Loucy (cell line): ENCODE measurements at regions not wholly inside any gene's neighbourhood (a gene's known extent, or its start where the extent isn't known, plus 50 kb on each side); places are given as distances from the start of the nearest gene placed in this dataset.

Experiments
- H2AFZ ChIP-seq: fragments of 200-600 bp; sonication (generic); 2 replicates; pipeline ENCODE4 v1.6.0; 2016; ENCODE audit warnings: antibody characterized with exemption, mild to moderate bottlenecking, low read length, moderate library complexity
- H3F3A ChIP-seq: fragments of 200-600 bp; 2 replicates; pipeline ENCODE4 v1.6.0; 2016; ENCODE audit warnings: antibody characterized with exemption, low read depth, mild to moderate bottlenecking
- H3K27me3 ChIP-seq: fragments of 200-600 bp; sonication (generic); 2 replicates; pipeline ENCODE4 v1.6.1; 2014; ENCODE audit warnings: low read length, mild to moderate bottlenecking; ENCODE audit not compliant: insufficient read depth, poor library complexity, severe bottlenecking
- H3K36me3 ChIP-seq: fragments of 200-600 bp; sonication (generic); 2 replicates; pipeline ENCODE4 v1.6.1; 2016; ENCODE audit warnings: low read length; ENCODE audit not compliant: insufficient read depth
- H3K4me1 ChIP-seq: fragments of 200-600 bp; sonication (generic); 2 replicates; pipeline ENCODE4 v1.5.1; 2014; ENCODE audit warnings: low read length, mild to moderate bottlenecking; ENCODE audit not compliant: insufficient read depth, poor library complexity, severe bottlenecking
- H3K4me2 ChIP-seq: fragments of 200-600 bp; sonication (generic); 2 replicates; pipeline ENCODE4 v1.6.0; 2014; ENCODE audit warnings: antibody characterized with exemption, low read length, low read depth, mild to moderate bottlenecking; ENCODE audit not compliant: poor library complexity, severe bottlenecking
- H3K4me3 ChIP-seq: fragments of 200-600 bp; sonication (generic); 2 replicates; pipeline ENCODE4 v1.5.1; 2014; ENCODE audit warnings: low read length, mild to moderate bottlenecking, mixed read lengths; ENCODE audit not compliant: poor library complexity, severe bottlenecking
- H3K79me2 ChIP-seq: fragments of 200-600 bp; sonication (generic); 2 replicates; pipeline ENCODE4 v1.6.1; 2014; ENCODE audit warnings: low read length; ENCODE audit not compliant: insufficient read depth
- H3K9ac ChIP-seq: fragments of 200-600 bp; sonication (generic); 2 replicates; pipeline ENCODE4 v1.6.0; 2014; ENCODE audit warnings: mild to moderate bottlenecking, low read depth, low read length, moderate library complexity; ENCODE audit not compliant: poor library complexity, severe bottlenecking
- H3K9me2 ChIP-seq: fragments of 200-600 bp; sonication (generic); replicated peaks from 2 replicates; pipeline ENCODE4 v1.6.1; 2016; ENCODE audit warnings: low read depth, low read length, mixed read lengths
- H3K9me3 ChIP-seq: fragments of 200-600 bp; sonication (generic); 2 replicates; pipeline ENCODE4 v1.6.1; 2014; ENCODE audit warnings: mild to moderate bottlenecking, antibody characterized with exemption, low read length, low read depth; ENCODE audit not compliant: insufficient read depth
- H4K20me1 ChIP-seq: fragments of 200-600 bp; sonication (generic); 2 replicates; pipeline ENCODE4 v1.6.0; 2014; ENCODE audit warnings: antibody characterized with exemption, low read length, mild to moderate bottlenecking; ENCODE audit not compliant: insufficient read depth, poor library complexity, severe bottlenecking
- EZH2phosphoT487 ChIP-seq: fragments of 200-600 bp; IDR thresholded peaks from 2 replicates; pipeline ENCODE4 v1.6.1; 2018; ENCODE audit warnings: antibody characterized with exemption, mild to moderate bottlenecking, moderate library complexity, borderline replicate concordance
- TF ChIP-seq, protein P1 (sequence below): fragments of 200-600 bp; sonication (generic); conservative IDR thresholded peaks from 2 replicates; pipeline ENCODE4 v1.5.1; 2014; ENCODE audit warnings: mild to moderate bottlenecking, antibody characterized with exemption, low read length

DNA sequence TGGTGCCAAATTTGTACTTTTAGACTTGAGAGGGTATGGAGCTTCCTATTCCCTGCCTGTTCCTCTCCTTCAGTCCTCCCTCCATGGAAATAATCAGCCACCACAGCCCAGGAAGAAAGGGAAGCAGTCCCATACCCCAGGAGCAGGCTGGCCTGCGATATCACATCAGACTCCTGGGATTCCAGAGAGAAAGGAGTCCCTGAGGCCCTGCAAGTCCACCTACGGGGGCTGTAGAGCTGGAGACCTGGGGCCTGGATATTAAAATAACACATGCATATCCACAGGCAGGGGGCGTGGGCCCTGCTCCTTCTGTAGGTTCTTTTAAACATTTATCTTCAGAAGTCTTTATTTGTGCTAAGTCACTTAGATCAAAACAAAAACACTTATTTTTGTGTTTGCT, 117.2 kb downstream of the TMEM174 start:
- Histone ChIP-seq H3K9ac (no peak overlapping the region), H3K36me3 (no peaks in the 10 kb centered on the region), H3K9me3 (no peaks in the 10 kb centered on the region), H4K20me1 (no peaks in the 10 kb centered on the region), H2AFZ (no peak overlapping the region), H3F3A (no peaks in the 10 kb centered on the region), H3K27me3 (no peaks in the 10 kb centered on the region), H3K4me2 (no peak overlapping the region), H3K79me2 (no peaks in the 10 kb centered on the region), H3K4me3 (no peak overlapping the region), H3K9me2 (no peaks in the 10 kb centered on the region), H3K4me1 (no peaks in the 10 kb centered on the region)
- TF ChIP-seq, protein P1, sequence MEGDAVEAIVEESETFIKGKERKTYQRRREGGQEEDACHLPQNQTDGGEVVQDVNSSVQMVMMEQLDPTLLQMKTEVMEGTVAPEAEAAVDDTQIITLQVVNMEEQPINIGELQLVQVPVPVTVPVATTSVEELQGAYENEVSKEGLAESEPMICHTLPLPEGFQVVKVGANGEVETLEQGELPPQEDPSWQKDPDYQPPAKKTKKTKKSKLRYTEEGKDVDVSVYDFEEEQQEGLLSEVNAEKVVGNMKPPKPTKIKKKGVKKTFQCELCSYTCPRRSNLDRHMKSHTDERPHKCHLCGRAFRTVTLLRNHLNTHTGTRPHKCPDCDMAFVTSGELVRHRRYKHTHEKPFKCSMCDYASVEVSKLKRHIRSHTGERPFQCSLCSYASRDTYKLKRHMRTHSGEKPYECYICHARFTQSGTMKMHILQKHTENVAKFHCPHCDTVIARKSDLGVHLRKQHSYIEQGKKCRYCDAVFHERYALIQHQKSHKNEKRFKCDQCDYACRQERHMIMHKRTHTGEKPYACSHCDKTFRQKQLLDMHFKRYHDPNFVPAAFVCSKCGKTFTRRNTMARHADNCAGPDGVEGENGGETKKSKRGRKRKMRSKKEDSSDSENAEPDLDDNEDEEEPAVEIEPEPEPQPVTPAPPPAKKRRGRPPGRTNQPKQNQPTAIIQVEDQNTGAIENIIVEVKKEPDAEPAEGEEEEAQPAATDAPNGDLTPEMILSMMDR: no peak
- no peak for TF ChIP-seq EZH2phosphoT487

DNA sequence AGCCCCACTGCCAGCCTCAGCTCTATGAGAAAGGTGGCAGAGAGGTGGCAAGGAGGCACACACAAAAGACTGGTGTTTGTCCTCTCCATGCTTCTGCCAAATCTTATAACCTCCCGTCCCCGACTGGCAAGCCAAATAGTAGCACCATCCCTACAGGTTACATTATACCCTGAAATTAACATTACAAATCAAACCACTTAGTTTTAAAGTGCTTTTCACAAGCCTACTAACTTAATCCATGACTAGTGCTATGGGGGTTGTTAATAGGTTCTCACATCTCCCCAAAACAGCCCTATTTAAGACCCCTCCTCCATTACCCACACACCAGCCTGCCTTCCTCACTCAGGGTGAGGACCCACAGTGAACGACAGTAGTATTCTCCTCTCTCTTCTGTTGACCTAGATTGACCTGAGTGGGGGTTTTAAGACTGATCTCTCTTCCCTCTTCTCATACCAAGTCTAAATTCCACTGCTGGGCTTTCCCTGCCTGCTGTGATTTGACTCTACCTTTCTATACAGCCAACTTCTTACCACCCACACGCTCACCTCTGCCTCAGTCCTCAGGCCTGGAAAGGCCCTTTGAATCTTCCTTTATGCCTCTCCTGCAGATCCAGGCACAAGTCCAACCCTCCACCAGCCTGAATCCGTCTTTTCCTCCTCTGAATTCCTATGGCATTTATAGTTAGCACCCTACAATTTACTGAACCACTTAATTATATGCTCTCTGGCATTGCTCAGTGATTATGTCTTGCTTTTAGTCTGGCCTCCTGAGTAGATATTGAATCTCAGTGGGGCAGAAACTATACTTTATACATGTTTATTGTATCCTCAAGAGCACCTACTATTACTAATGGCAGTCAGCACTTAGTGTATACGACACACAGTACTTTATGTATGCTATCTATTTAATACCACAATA, 116.1 kb downstream of the TMEM174 start:
- Histone ChIP-seq H3K4me3 (no peak overlapping the region), H3K4me1 (no peaks in the 10 kb centered on the region), H3K9me2 (no peaks in the 10 kb centered on the region), H3K4me2 (no peak overlapping the region), H3K9ac (no peak overlapping the region), H4K20me1 (no peaks in the 10 kb centered on the region), H3K27me3 (no peaks in the 10 kb centered on the region), H3K79me2 (no peaks in the 10 kb centered on the region), H3K9me3 (no peaks in the 10 kb centered on the region), H3F3A (no peaks in the 10 kb centered on the region), H3K36me3 (no peaks in the 10 kb centered on the region), H2AFZ (no peak overlapping the region)
- TF ChIP-seq, protein P1: no peak
- no peak for TF ChIP-seq EZH2phosphoT487

DNA sequence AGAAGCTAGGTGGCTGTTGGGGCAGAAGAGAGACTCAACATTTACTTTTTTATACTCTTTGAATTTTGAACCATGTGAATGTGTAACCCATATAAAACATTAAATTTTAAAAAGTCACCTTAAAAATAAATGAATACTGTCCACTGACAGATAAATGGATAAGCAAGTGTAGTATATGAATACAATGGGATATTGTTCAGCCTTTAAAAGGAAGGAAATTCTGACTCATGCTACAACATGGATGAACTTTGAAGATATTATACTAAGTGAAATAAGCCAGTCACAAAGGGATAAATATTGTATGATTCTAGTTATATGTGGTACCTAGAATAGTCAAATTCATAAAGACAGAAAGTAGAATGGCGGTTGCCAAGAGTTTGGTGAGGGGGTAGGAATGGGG, 113.9 kb downstream of the TMEM174 start:
- Histone ChIP-seq H3K9ac (no peak overlapping the region), H3K36me3 (no peaks in the 10 kb centered on the region), H3K4me2 (no peak overlapping the region), H3K9me2 (no peaks in the 10 kb centered on the region), H3K79me2 (no peaks in the 10 kb centered on the region), H3F3A (no peaks in the 10 kb centered on the region), H2AFZ (no peak overlapping the region), H3K4me3 (no peak overlapping the region), H3K4me1 (no peaks in the 10 kb centered on the region), H3K9me3 (no peaks in the 10 kb centered on the region), H3K27me3 (no peaks in the 10 kb centered on the region), H4K20me1 (no peaks in the 10 kb centered on the region)
- TF ChIP-seq, protein P1: no peak
- no peak for TF ChIP-seq EZH2phosphoT487
